HL-60/S4 (cell line): ENCODE measurements at regions not wholly inside any gene's neighbourhood (a gene's known extent, or its start where the extent isn't known, plus 50 kb on each side); places are given as distances from the start of the nearest gene placed in this dataset.

ENCODE experiments used
- in situ Hi-C: fragments of 300-500 bp; cut with MboI; formaldehyde crosslinking; loops from 2 replicates; pipeline ENCODE4 v1.14.3; 2022; ENCODE audit warnings: low sequenced_read_pairs

DNA sequence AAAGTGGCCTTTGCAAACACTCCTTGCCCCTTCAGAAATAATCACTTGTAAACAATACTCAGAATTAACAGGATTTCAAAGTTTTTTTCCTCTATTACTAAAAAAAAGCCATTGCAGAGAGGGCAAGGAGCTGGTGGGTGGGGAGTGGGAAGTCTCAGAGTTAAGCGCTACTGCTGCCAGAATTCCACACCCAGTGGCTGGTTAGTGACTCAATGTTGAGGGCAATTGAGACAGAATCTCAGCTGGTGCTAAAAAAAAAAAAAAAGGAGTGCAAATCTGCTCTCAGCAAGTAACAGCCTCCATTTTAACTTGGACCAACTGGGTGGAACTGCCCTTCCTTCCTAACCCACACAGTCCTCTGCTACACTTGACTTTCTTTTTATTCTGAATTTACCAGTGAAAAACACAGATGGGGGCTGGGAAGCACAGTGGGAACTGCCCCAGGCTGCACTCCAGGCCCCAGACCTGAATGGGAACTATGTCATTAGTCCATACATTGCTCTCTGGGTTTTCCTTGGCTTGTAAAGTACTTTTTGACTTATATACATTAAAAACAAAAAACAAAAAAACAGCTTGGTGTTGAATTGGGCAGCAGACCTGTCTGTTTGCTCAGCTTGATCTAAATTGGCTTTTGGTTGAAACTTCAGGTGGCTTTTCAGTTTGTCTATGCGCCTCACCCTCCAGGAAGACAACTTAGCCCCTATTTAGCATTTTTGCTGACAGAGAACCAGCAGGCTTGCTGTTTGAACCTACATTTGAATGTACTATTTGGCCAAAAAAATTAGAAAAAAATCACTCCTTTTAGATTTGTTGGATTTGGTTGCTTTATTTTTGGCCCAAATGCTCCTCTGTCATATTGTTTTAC, 357.8 kb upstream of the TBL1XR1 start:
- in situ Hi-C loops = no loop called here

- in situ Hi-C loops = no loop called here
Measured at GRCh38 chr3:177557548-177557947, 360.3 kb upstream of the TBL1XR1 start.

DNA sequence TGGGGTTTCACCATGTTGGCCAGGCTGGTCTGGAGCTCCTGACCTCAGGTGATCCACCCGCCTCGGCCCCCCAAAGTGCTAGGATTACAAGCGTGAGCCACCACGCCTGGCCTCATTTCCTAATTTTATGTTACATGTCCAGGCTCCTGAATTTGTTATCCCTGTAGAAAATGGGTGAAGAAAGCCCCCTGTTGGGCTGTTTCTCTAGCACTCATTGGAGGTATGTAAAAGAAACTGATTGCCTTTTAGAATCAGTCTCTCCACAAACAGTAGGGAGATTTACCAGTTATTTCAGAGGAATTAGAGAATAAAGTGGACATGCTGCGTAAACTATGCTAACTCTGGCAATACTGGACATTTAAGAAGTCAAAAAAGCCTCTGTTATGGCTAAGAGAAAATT, 364.1 kb upstream of the TBL1XR1 start:
- in situ Hi-C loops = no loop called here

DNA sequence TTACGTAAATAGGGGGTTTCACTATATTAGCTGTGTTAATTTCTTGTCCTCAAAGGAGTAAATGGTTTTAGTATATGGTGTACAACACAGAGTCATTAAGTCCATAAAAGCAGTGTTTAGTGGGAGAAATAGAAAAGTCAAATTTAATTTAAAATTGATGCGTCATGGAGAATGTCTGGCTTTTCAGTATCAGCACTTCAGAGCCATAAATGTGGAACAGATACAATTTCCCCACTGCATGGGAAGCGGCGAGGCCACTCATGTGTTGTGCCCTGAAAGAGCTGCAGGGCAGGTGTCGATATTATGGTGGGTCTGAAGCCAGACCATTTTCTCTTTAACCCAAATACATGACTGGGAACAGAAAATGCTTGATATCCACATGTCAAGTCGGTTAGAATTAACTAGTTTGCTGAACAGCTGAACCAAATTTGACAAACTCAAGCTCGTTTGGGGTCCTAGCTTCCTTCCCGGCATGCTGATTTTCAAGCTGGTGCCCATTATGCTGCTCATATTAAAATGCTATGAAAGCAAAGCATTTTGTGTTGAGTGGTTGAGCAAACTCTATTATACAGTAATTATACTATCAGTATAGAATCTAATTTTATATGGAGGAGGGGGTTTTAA, 364.6 kb upstream of the TBL1XR1 start:
- in situ Hi-C loops = no loop called here

GRCh38 chr3:177563243-177563780, 366.0 kb upstream of the TBL1XR1 start:
- in situ Hi-C loops = no loop called here

GRCh38 chr3:177563792-177564191, 366.5 kb upstream of the TBL1XR1 start:
- in situ Hi-C loops = no loop called here

DNA sequence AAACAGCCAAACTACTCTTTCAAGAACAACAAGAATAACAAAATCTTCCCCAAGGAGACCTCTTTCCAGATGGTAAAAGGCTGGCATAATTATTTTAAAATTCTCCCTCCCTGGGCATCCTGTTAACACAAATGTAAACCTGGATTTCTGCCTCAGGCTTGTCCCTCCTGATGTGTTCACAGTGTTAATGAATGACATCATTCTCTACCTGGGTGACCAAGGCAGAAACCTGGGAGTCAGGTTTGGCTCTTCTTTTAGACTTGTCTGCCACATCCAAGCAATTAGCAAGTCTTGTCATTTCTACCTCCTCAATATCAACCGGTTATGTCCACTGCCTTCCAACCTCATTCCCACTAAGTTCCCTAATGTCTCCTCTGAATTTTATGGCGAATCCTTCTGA, 368.7 kb upstream of the TBL1XR1 start:
- in situ Hi-C loops = no loop called here

DNA sequence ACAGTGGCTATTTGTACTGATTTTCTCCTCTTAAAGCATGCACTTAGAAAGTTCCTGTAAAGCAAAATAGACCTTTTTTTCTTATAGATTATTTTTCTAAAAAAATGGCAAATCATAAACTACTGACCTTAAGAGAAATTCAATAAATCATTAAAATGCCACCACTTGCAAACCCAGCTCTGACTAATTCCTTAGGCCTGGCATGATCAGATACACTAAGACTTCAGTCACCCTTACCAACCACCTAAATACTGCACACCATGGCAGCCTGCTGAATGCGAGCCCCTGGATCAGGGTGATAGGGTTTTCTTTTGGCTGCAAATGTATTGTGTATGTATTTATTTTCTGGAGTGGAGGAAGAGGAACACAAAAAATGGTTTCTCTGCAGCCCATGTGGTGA, 370.6 kb upstream of the TBL1XR1 start:
- in situ Hi-C loops = no loop called here

DNA sequence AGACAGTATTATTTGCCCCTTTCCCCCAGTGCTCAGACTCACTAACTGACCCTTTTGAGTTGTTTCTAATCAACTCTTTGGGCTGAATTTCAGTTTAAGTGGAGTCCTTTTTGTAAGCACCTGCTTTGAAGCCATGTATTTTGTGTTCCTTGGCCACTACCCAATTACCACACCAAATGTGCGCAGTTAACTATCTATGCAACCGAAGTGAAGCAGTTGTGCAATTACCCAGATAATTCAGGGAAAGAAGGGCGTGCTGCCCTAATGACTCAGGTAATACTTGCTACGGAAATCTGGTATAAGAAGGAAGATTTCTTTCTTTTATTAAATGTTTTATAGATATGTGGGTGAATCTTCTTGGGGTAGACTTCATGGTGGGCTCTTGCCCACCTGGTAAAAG, 371.9 kb upstream of the TBL1XR1 start:
- in situ Hi-C loops = no loop called here

- in situ Hi-C loops = no loop called here
Measured at GRCh38 chr3:177569875-177570657, 372.8 kb upstream of the TBL1XR1 start.

DNA sequence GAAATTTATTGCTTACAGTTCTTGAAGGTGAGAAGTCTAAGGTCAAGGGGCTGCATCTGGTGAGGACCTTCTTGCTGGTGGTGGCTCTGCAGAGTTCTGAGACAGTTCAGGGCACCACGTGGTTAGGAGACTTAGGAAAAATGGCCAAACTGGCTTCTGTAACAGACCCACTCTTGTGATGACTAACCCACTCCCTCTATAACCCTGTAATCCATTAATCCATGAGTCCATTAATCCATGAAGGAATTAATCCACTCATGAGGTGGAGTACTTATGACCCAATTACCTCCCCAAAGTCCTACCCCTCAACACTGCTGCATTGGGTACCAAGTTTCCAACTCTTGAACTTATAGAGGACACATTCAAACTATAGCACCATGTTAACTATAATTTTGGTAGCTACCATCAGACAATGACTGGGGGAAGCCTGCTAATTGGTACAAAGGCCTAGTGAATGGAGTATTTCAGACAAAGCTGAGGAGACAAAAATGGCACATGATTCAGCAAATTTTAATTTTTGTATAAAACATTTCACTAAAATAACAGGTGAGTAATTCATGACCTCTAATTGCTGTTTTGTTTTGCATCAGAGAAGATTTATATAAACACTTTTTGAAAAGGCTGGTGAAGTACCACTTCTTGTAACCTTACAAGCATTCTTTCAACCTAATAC, 374.1 kb upstream of the TBL1XR1 start:
- in situ Hi-C loops = no loop called here

DNA sequence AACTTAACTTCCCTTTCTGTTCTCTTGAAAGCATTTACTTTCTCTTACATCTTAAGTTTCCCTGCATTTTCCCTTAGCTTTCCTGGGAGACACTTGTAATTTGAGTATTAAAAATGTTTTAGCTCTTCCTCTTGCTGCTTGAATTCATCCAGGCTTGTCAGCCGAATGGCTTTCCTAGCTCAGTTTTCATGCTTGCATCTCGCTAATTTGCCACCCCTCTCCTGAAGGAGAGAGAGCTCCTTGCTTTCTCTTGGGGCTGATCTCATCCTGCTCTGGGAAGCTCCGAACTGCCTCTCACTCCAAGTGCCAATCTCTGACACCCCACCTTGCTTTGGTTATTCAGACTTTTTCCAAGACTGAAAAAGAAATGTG, 374.6 kb upstream of the TBL1XR1 start:
- in situ Hi-C loops = no loop called here

DNA sequence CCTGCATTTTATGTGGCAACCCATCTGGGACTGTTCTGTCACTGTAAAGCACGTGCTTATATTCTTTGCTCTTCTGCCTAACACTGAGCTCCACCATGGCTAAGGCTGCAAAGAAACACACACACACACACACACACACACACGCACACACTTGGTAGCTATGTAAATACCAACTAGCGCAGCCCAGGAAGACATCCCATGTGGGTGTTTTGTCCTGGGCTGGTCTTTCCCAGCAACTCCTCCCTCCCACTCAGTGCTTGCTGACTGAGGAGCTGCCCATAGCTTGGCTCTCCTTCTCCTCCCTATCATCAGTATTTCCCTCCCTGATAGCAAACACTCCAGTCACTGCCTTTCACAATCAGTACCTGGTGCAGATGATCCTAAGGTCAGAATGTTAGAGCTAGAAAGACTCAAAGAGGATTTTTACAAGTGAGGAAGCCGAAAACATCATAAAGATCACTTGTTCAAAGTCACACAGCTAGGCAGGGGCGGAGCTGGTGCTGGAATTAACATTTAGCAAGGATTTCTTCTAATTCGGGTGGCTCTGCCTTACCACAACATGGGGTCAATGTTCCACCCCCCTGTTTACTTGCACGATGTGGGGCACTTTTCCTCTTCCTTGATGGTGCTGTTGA, 377.1 kb upstream of the TBL1XR1 start:
- in situ Hi-C loops = no loop called here

DNA sequence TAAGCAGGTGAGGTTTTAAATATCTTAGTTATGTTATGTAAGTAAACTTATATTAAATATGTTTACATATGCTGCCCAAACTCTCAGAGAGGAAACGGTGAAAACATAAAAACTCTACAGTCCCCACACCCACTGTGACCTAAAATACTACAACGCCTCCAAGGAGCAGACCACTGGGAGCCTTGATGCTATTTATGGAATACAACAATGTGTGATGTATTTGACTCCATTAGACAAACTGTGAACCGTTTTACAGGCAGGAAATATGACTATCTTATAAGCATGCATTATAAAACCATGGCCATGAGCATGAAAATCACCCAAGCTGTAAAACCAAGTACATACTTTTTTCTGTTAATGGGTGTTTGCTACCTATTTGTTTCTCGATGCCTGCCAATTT, 379.5 kb upstream of the TBL1XR1 start:
- in situ Hi-C loops = no loop called here

DNA sequence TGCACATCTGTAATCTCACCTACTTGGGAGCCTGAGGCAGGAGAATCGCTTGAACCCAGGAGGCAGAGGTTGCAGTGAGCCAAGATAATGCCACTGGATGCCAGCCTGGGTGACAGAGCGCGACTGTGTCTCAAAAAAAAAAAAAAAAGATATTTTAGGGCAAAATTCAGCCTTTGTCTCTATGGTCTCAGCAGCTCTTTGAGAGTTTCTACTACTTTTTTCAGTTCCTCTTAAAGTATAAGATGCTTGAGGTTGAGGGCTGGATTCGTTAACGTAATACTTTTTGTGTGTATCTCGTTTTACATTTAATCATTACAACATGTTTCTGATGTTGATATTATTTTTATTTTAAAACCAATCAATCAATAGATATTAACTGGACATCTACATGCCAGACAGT, 381.2 kb upstream of the TBL1XR1 start:
- in situ Hi-C loops = no loop called here

GRCh38 chr3:177579419-177579818, 382.1 kb upstream of the TBL1XR1 start:
- in situ Hi-C loops = no loop called here

GRCh38 chr3:177580437-177580836, 383.2 kb upstream of the TBL1XR1 start:
- in situ Hi-C loops = no loop called here

- in situ Hi-C loops = no loop called here
Measured at GRCh38 chr3:177585271-177585670, 388.0 kb upstream of the TBL1XR1 start.

DNA sequence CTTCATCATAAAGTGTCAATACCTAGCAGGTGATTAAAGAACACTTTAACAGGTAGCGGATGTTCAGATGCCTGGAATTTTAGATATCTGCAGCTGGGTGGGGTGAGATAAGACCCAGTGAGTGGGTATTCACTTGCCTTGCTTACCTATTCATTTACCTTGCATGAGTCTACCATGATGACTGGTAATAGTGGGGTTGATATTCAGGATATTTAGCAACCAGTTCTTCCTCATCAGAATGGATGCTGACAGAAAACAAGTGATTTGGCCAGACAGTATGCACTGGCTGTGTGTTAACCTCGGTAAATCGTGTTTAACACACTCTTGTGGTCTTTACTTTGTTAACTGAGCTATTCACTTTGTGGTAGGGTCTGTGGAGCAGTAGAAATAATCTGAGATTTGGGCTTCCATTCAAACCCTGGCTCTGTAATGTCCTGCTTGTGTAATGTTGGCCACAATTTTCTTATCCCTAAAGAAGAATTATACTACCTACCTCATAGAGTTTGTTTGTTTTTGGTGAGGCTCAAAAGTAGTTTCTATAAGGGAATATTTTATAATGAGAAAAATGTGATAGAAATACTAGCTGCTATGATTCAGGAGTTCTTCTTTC, 391.9 kb upstream of the TBL1XR1 start:
- in situ Hi-C loops = no loop called here

DNA sequence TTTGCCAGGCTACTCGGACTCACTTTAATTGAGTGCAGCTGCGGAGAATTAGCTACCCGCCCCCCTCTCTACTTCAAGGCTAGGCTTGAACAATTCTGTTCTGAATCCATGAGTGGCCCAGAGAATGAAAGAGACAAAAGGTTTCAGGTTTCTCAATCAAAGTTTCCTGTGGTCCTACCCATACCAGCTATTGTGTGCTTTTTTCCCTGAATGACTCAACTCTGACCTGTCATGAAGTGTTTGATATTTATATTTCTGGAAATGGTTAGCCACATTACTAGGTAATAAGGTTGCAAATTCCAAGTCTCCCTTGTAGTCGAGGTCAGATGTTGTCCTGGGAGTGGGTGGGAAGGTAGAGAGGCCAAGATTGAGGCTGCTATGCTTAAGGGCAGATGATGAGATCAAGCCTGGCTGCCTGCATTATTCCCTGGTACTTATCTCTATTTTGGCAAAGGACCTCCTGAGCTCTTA, 392.7 kb upstream of the TBL1XR1 start:
- in situ Hi-C loops = no loop called here
